ENCODE measurements at regions not wholly inside any gene's neighbourhood (a gene's known extent, or its start where the extent isn't known, plus 50 kb on each side); places are given as distances from the start of the nearest gene placed in this dataset.

- Histone ChIP-seq H3K36me3 (ENCODE audit: control insufficient read depth in 1 of 2, insufficient read depth in 2 of 2, low read length in 1 of 2) (no peaks in the 10 kb centered on the region), H3K9me3 (ENCODE audit: control insufficient read depth, low read length) (no peaks in the 10 kb centered on the region), H3K27me3 (ENCODE audit: control insufficient read depth in 1 of 2, insufficient read depth in 2 of 2, low read length in 1 of 2) (no peaks in the 10 kb centered on the region), H3K27ac (ENCODE audit: low read depth in 1 of 2, low read length in 2 of 2) (no peak overlapping the region), H3K4me1 (ENCODE audit: control insufficient read depth in 1 of 2, insufficient read depth in 2 of 2, low read length in 2 of 2) (peaks cover 0 to 1% of the 10 kb centered on the region in 2 donors), H3K4me3 (ENCODE audit: low read length in 2 of 2) (no peak overlapping the region)
- 72 to 74% methylated on average over 3 of the region's 3 CpGs for WGBS, 2 donors
- no peak for ATAC-seq (ENCODE audit: low FRiP score)
- intact Hi-C loops (cut with DNase I) = no loop called here
- peak in 1 of 2 donors; percentile 65 for DNase-seq
Measured at GRCh38 chr13:31968473-31968872, 63.1 kb upstream of the FRY start.

DNA sequence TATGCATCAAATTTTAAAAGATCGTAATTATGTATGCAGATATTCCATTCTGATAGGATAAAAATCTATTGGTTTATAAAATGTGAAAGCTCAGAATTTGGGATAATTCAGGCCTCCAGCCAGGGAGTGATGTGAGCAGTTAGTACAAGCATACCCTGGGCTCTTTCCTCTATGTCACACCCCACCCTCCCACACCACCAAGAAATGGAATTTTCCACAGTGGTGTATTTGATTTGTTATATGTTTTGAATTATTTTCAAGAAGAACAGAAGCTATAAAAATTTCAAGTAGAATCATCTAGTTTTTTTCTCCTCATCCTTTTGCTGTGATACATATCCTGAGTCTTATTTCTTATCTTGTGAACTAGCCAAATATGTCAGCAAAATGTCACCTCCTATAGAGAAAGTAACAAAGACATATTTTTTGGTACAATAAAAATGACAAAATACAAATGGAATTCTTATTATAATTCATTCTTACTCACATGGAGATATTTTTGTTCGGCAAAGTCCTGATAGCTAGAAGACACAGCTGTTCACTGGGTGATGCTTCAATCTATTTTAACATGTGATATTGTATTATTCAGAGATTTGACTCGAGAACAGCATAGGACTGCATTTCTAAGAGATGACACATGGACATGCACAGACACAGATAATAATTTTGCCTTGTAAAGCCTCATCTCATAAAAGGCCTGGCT, 61.2 kb upstream of the FRY start:
- Histone ChIP-seq H3K4me1 (ENCODE audit: control insufficient read depth in 1 of 2, insufficient read depth in 2 of 2, low read length in 2 of 2) (peaks cover 0 to under 1% of the 10 kb centered on the region in 2 donors), H3K4me3 (ENCODE audit: low read length in 2 of 2) (no peak overlapping the region), H3K9me3 (ENCODE audit: control insufficient read depth, low read length) (no peaks in the 10 kb centered on the region), H3K27ac (ENCODE audit: low read depth in 1 of 2, low read length in 2 of 2) (no peak overlapping the region), H3K36me3 (ENCODE audit: control insufficient read depth in 1 of 2, insufficient read depth in 2 of 2, low read length in 1 of 2) (no peaks in the 10 kb centered on the region), H3K27me3 (ENCODE audit: control insufficient read depth in 1 of 2, insufficient read depth in 2 of 2, low read length in 1 of 2) (no peaks in the 10 kb centered on the region)
- 6 to 45% methylated on average over 3 of the region's 3 CpGs for WGBS, 2 donors
- DNase-seq (no peak), ATAC-seq (ENCODE audit: low FRiP score) (no peak)
- intact Hi-C loops (cut with DNase I) = no loop called here

DNA sequence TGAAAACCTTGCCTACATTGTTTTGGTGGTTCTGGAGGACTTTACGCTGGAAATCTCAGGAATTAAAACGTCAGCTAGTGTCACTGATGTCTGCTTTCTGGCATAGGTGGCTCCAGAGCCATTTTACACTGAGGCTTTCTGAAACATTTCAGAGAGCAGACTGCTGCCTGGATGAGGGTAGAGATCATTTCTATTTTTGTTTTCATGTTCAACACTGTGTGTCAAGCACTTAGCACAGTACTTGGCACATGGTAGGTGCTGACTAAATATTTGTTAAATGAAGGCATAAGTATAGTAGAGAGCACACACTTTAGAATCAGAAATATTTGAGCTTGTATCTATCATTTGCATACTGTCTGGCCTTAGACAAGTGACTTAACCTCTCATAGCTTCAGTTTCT, 59.1 kb upstream of the FRY start:
- ATAC-seq (ENCODE audit: low FRiP score) = no peak
- Histone ChIP-seq H3K4me3 (ENCODE audit: low read length in 2 of 2) (no peak overlapping the region), H3K9me3 (ENCODE audit: control insufficient read depth, low read length) (no peaks in the 10 kb centered on the region), H3K27ac (ENCODE audit: low read depth in 1 of 2, low read length in 2 of 2) (no peak overlapping the region), H3K36me3 (ENCODE audit: control insufficient read depth in 1 of 2, insufficient read depth in 2 of 2, low read length in 1 of 2) (no peaks in the 10 kb centered on the region), H3K27me3 (ENCODE audit: control insufficient read depth in 1 of 2, insufficient read depth in 2 of 2, low read length in 1 of 2) (no peaks in the 10 kb centered on the region), H3K4me1 (ENCODE audit: control insufficient read depth in 1 of 2, insufficient read depth in 2 of 2, low read length in 2 of 2) (no peaks in the 10 kb centered on the region)
- WGBS, 2 donors = 93 to 97% methylated on average over 2 of the region's 2 CpGs
- intact Hi-C loops (cut with DNase I) = no loop called here
- DNase-seq = no peak

DNA sequence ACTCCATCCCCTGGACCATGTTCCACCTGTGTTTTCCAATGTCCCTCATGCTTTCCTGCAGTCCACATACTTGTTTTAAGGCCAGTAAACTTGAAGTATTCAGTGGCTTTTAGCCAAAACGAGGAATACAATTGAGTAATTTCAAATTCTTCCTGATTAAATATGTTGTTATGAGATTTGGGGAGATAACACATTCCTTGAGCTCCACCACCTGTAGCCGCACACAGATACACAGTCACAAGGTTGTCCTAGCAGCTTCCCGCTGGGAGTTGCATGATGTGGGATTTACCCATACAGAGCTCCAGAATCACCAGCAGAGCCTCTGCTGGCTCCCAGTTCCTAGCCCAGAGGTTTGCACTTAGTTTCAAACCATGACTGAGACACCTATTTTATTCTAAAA, 53.6 kb upstream of the FRY start:
- Histone ChIP-seq H3K36me3 (ENCODE audit: control insufficient read depth in 1 of 2, insufficient read depth in 2 of 2, low read length in 1 of 2) (no peaks in the 10 kb centered on the region), H3K4me1 (ENCODE audit: control insufficient read depth in 1 of 2, insufficient read depth in 2 of 2, low read length in 2 of 2) (no peaks in the 10 kb centered on the region), H3K9me3 (ENCODE audit: control insufficient read depth, low read length) (no peaks in the 10 kb centered on the region), H3K27me3 (ENCODE audit: control insufficient read depth in 1 of 2, insufficient read depth in 2 of 2, low read length in 1 of 2) (no peaks in the 10 kb centered on the region), H3K27ac (ENCODE audit: low read depth in 1 of 2, low read length in 2 of 2) (no peak overlapping the region), H3K4me3 (ENCODE audit: low read length in 2 of 2) (no peak overlapping the region)
- intact Hi-C loops (cut with DNase I) = no loop called here
- no peak for ATAC-seq (ENCODE audit: low FRiP score)
- WGBS, 2 donors = 87 to 88% methylated on average over 3 of the region's 3 CpGs
- no peak for DNase-seq

- ATAC-seq (ENCODE audit: low FRiP score) (no peak), DNase-seq (no peak)
- WGBS, 2 donors = 83% methylated on average over 1 of the region's 1 CpG
- Histone ChIP-seq H3K4me3 (ENCODE audit: low read length in 2 of 2) (no peak overlapping the region), H3K9me3 (ENCODE audit: control insufficient read depth, low read length) (no peaks in the 10 kb centered on the region), H3K4me1 (ENCODE audit: control insufficient read depth in 1 of 2, insufficient read depth in 2 of 2, low read length in 2 of 2) (no peaks in the 10 kb centered on the region), H3K36me3 (ENCODE audit: control insufficient read depth in 1 of 2, insufficient read depth in 2 of 2, low read length in 1 of 2) (no peaks in the 10 kb centered on the region), H3K27me3 (ENCODE audit: control insufficient read depth in 1 of 2, insufficient read depth in 2 of 2, low read length in 1 of 2) (no peaks in the 10 kb centered on the region), H3K27ac (ENCODE audit: low read depth in 1 of 2, low read length in 2 of 2) (no peak overlapping the region)
- intact Hi-C loops (cut with DNase I) = no loop called here
Measured at GRCh38 chr13:31980830-31981229, 50.7 kb upstream of the FRY start.

All from aorta (tissue), 5 donors.